ENCODE measurements at regions not wholly inside any gene's neighbourhood (a gene's known extent, or its start where the extent isn't known, plus 50 kb on each side); places are given as distances from the start of the nearest gene placed in this dataset.

- no peaks in the 10 kb centered on the region for H3K36me3 Mint-ChIP-seq (ENCODE audit: unreplicated experiment)
- TF ChIP-seq CTCF (IDR thresholded peaks at IDR 0.05; ENCODE audit: partially characterized antibody, unreplicated experiment), result no peak
- DNase-seq, result no peak
- H3K4me1 Mint-ChIP-seq (ENCODE audit: low read depth, unreplicated experiment), result peaks cover 2% of the 10 kb centered on the region
- no peak overlapping the region for H3K4me3 Mint-ChIP-seq (ENCODE audit: unreplicated experiment)
- H3K27me3 Mint-ChIP-seq (ENCODE audit: unreplicated experiment), result peaks cover 5% of the 10 kb centered on the region
- H3K9me3 Mint-ChIP-seq (ENCODE audit: unreplicated experiment), result peaks cover 3% of the 10 kb centered on the region
- no peak overlapping the region for H3K27ac Mint-ChIP-seq (ENCODE audit: unreplicated experiment)
Observed at GRCh38 chr20:58010186-58010585, 218.3 kb downstream of the ANKRD60 start.

- H3K27me3 Mint-ChIP-seq (ENCODE audit: unreplicated experiment), result peaks cover 12% of the 10 kb centered on the region
- TF ChIP-seq CTCF (IDR thresholded peaks at IDR 0.05; ENCODE audit: partially characterized antibody, unreplicated experiment), result no peak
- no peak overlapping the region for H3K4me3 Mint-ChIP-seq (ENCODE audit: unreplicated experiment)
- peaks cover 9% of the 10 kb centered on the region for H3K9me3 Mint-ChIP-seq (ENCODE audit: unreplicated experiment)
- DNase-seq, result no peak
- peaks cover 2% of the 10 kb centered on the region for H3K4me1 Mint-ChIP-seq (ENCODE audit: low read depth, unreplicated experiment)
- no peak overlapping the region for H3K27ac Mint-ChIP-seq (ENCODE audit: unreplicated experiment)
- H3K36me3 Mint-ChIP-seq (ENCODE audit: unreplicated experiment), result no peaks in the 10 kb centered on the region
Observed at GRCh38 chr20:58008866-58009265, 219.6 kb downstream of the ANKRD60 start.

DNA sequence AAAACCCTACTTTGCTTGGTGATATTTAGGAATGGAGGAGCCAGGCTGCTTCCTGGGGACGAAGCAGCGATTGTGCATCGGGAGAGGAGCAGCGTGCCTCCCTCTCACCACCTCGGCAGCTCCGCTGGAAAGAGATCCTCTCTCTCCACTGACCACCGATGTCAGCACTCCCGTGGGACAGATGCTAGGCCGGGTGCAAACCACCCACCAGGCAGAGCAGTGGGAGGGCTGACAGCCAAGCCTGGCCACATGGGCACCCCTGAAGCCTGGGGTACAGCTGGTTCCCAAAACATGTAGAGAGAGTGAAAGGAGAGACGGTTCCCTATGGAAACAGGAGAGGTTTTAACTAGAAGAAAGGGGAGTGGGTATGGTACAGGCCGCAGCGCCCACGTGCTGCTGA lies 220.0 kb downstream of the ANKRD60 start:
- Mint-ChIP-seq H3K9me3 (ENCODE audit: unreplicated experiment) (peaks cover 9% of the 10 kb centered on the region), H3K4me1 (ENCODE audit: low read depth, unreplicated experiment) (peaks cover 2% of the 10 kb centered on the region), H3K4me3 (ENCODE audit: unreplicated experiment) (no peak overlapping the region), H3K27ac (ENCODE audit: unreplicated experiment) (no peak overlapping the region), H3K36me3 (ENCODE audit: unreplicated experiment) (no peaks in the 10 kb centered on the region), H3K27me3 (ENCODE audit: unreplicated experiment) (peaks cover 13% of the 10 kb centered on the region)
- DNase-seq, result no peak
- TF ChIP-seq CTCF (IDR thresholded peaks at IDR 0.05; ENCODE audit: partially characterized antibody, unreplicated experiment), result no peak

DNA sequence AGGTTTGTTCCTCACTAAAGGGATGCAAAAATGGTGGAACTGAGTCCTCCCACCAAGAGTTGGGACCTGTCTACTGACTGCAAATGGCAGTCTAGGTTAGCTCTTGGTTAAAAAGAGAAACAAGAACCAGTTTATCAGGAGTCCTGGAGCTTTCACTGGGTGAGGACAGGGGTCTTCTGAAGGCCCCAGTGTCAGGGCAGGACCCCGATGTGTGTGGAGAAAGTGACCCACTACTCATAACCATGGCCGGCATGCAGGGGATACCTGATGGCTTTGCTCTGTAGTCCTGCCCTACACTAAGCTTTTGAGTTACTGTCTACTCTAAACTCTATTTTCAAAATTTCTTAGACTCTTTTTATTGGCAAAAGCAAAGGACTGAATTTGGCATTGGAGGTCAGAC lies 220.5 kb downstream of the ANKRD60 start:
- Mint-ChIP-seq H3K4me3 (ENCODE audit: unreplicated experiment) (no peak overlapping the region), H3K9me3 (ENCODE audit: unreplicated experiment) (peaks cover 9% of the 10 kb centered on the region), H3K36me3 (ENCODE audit: unreplicated experiment) (no peaks in the 10 kb centered on the region), H3K27ac (ENCODE audit: unreplicated experiment) (no peak overlapping the region), H3K27me3 (ENCODE audit: unreplicated experiment) (peaks cover 13% of the 10 kb centered on the region), H3K4me1 (ENCODE audit: low read depth, unreplicated experiment) (peaks cover 2% of the 10 kb centered on the region)
- no peak for DNase-seq
- TF ChIP-seq CTCF (IDR thresholded peaks at IDR 0.05; ENCODE audit: partially characterized antibody, unreplicated experiment), result no peak

- H3K36me3 Mint-ChIP-seq (ENCODE audit: unreplicated experiment), result no peaks in the 10 kb centered on the region
- no peak for DNase-seq
- H3K27me3 Mint-ChIP-seq (ENCODE audit: unreplicated experiment), result peaks cover 13% of the 10 kb centered on the region
- no peak overlapping the region for H3K27ac Mint-ChIP-seq (ENCODE audit: unreplicated experiment)
- H3K4me1 Mint-ChIP-seq (ENCODE audit: low read depth, unreplicated experiment), result peaks cover 2% of the 10 kb centered on the region
- H3K4me3 Mint-ChIP-seq (ENCODE audit: unreplicated experiment), result no peak overlapping the region
- H3K9me3 Mint-ChIP-seq (ENCODE audit: unreplicated experiment), result peaks cover 8% of the 10 kb centered on the region
- TF ChIP-seq CTCF (IDR thresholded peaks at IDR 0.05; ENCODE audit: partially characterized antibody, unreplicated experiment), result no peak
Observed at GRCh38 chr20:58006346-58007316, 221.8 kb downstream of the ANKRD60 start.

Measured in glutamatergic neuron (in vitro differentiated cells).